ES-I3 (cell line): ENCODE measurements at regions not wholly inside any gene's neighbourhood (a gene's known extent, or its start where the extent isn't known, plus 50 kb on each side); places are given as distances from the start of the nearest gene placed in this dataset.

Source experiments
- H3K36me3 ChIP-seq: 2 replicates; pipeline ENCODE4 v1.6.1; 2013; ENCODE audit warnings: mild to moderate bottlenecking, low read length, control low read depth, moderate library complexity; ENCODE audit not compliant: insufficient read depth
- H3K4me1 ChIP-seq: 2 replicates; pipeline ENCODE4 v1.6.1; 2013; ENCODE audit warnings: mild to moderate bottlenecking, control low read depth, low read length; ENCODE audit not compliant: insufficient read depth
- H3K9ac ChIP-seq: 2 replicates; pipeline ENCODE4 v1.6.1; 2013; ENCODE audit warnings: low read depth, mild to moderate bottlenecking, low read length, moderate library complexity
- H3K9me3 ChIP-seq: 2 replicates; pipeline ENCODE4 v1.6.1; 2013; ENCODE audit warnings: mild to moderate bottlenecking, low read length, moderate library complexity; ENCODE audit not compliant: control insufficient read depth, insufficient read depth

DNA sequence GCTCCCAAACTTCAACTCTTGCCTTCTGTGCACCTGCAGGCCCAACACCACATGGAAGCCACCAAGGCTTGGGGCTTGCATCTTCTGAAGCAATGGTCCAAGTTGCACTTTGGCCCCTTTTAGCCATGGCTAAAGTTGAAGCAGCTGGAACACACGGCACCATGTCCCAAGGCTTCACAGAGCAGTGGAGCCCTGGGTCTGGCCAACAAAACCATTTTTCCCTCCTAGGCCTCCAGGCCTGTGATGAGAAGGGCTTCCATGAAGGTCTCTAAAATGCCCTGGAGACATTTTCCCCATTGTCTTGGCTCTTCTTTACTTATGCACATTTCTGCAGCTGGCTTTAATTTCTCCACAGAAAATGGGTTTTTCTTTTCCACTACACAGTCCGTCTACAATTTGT, 61.3 kb upstream of the CYSLTR1 start:
- Histone ChIP-seq H3K4me1 (no peaks in the 10 kb centered on the region), H3K9me3 (peaks cover 8% of the 10 kb centered on the region), H3K9ac (no peak overlapping the region), H3K36me3 (no peaks in the 10 kb centered on the region)

DNA sequence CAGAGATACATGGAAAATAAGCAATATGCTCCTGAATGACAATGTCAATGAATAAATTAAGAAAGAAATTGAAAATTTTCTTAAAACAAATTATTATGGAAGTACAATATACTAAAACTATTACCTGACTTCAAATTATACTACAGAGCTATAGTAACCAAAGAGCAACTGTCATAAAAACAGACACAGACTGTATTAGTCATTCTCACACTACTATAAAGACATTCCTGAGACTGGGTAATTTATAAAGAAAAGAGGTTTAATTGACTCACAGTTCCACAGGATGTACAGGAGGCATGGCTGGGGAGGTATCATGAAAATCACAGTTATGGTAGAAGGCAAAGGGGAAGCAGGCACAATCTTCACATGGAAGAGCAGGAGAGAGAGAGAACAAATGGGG, 60.0 kb upstream of the CYSLTR1 start:
- H3K9ac ChIP-seq, result no peak overlapping the region
- H3K4me1 ChIP-seq, result no peaks in the 10 kb centered on the region
- H3K36me3 ChIP-seq, result no peaks in the 10 kb centered on the region
- H3K9me3 ChIP-seq, result peaks cover 8% of the 10 kb centered on the region

DNA sequence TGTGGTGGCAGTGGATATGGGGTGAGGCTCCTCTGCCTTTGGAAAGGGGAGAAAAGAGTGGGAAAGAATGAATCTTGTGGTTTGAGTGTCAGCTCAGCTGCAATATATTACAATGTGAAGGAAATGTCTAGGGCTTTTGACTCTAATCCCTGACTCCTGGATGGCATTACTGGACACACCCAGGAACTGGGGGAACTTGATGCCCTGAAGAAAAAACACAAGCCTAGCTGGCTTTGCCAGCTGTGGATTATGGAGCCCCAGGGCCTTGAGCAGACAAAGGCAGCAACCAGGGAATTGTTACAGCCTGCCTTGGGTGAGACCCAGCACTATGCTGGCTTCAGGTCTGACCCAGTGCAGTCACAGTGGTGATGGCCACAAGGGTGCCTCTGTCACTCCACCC, 57.1 kb upstream of the CYSLTR1 start:
- peaks cover 9% of the 10 kb centered on the region for H3K9me3 ChIP-seq
- H3K9ac ChIP-seq, result no peak overlapping the region
- no peaks in the 10 kb centered on the region for H3K36me3 ChIP-seq
- H3K4me1 ChIP-seq, result no peaks in the 10 kb centered on the region

DNA sequence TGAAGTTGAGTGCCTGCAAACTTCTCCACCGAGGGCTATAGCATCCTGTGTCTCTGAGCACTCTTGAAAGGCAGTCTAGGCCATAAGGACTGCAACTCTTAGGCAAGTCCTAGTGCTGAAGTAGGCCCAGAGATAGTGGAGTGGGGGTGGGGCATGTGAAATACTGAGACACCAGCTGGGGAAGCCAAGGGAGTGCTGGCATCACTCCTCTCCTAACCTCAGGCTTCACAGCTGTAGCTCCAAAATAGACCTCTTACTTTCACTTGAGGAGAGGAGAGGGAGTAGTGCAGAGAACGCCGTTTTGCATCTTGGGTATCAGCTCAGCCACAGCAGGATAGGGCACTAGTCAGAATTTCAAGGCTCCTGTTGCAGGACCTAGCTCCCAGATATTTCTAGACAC, 56.2 kb upstream of the CYSLTR1 start:
- Histone ChIP-seq H3K9ac (no peak overlapping the region), H3K36me3 (no peaks in the 10 kb centered on the region), H3K9me3 (peaks cover 6% of the 10 kb centered on the region), H3K4me1 (no peaks in the 10 kb centered on the region)

DNA sequence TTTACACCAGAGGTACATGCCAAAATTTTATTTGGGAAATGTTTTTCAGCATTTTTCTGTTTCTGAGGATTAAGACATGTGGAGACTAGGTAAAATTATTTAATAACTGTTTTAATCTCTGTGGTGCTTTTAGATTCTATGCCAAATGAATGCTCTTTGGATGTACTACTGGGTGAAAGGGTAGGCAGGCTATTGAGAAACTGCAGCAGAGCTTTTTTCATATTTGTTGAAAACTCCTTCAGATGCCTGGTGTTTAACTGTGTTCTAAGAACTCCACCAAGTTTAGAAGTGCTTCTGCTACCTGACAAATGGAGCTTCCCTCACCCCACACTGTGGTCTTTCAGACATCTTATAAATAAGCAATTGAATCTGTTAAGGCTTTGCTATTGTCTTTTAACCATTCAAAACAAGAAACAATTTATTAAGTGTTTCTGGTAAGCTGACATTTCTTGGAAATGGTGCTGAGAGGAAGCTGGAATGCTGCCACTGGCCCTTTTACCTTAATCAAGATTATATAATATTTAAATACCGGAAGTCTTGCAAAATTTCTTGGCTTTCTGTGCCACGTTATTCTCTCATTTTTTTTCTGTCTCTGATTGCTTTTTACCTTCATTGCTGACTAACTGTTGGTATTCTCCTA, 51.2 kb upstream of the CYSLTR1 start:
- Histone ChIP-seq H3K36me3 (no peaks in the 10 kb centered on the region), H3K9me3 (peaks cover 3% of the 10 kb centered on the region; the same call in 1 of the 2 replicates), H3K4me1 (no peaks in the 10 kb centered on the region), H3K9ac (no peak overlapping the region)
